Parathyroid adenoma (tissue), 2 donors: ENCODE measurements at regions not wholly inside any gene's neighbourhood (a gene's known extent, or its start where the extent isn't known, plus 50 kb on each side); places are given as distances from the start of the nearest gene placed in this dataset.

Experiments
- H2AFZ ChIP-seq: fragments of 300-600 bp; sonication (generic); one replicate; pipeline ENCODE4 v1.7.0; 2017; ENCODE audit warnings: antibody characterized with exemption, mild to moderate bottlenecking
- H3K27ac ChIP-seq: fragments of 300-600 bp; sonication (generic); one replicate; pipeline ENCODE4 v1.7.0; 2017
- H3K27me3 ChIP-seq: fragments of 300-600 bp; sonication (generic); one replicate; pipeline ENCODE4 v1.7.0; 2017; ENCODE audit warnings: low read length; ENCODE audit not compliant: control insufficient read depth, insufficient read depth
- H3K36me3 ChIP-seq: fragments of 300-600 bp; sonication (generic); one replicate; pipeline ENCODE4 v1.7.0; 2017; ENCODE audit warnings: low read length; ENCODE audit not compliant: control insufficient read depth, insufficient read depth
- H3K4me1 ChIP-seq: fragments of 300-600 bp; sonication (generic); one replicate; pipeline ENCODE4 v1.7.0; 2017; ENCODE audit warnings: control low read depth
- H3K4me2 ChIP-seq: fragments of 300-600 bp; sonication (generic); one replicate; pipeline ENCODE4 v1.7.0; 2017; ENCODE audit warnings: low read length
- H3K4me3 ChIP-seq: fragments of 300-600 bp; sonication (generic); one replicate; pipeline ENCODE4 v1.7.0; 2017; ENCODE audit warnings: low read depth, low read length
- H3K79me2 ChIP-seq: fragments of 300-600 bp; sonication (generic); one replicate; pipeline ENCODE4 v1.7.0; 2017; ENCODE audit warnings: control low read depth
- H3K9ac ChIP-seq: fragments of 300-600 bp; sonication (generic); one replicate; pipeline ENCODE4 v1.7.0; 2017; ENCODE audit warnings: mild to moderate bottlenecking
- H3K9me3 ChIP-seq: fragments of 300-600 bp; sonication (generic); one replicate; pipeline ENCODE4 v1.7.0; 2017; ENCODE audit warnings: low read length; ENCODE audit not compliant: control insufficient read depth
- TF ChIP-seq, protein P1 (sequence below): fragments of 300-600 bp; sonication (generic); IDR thresholded peaks from one replicate; pipeline ENCODE4 v1.7.0; 2017; ENCODE audit warnings: antibody characterized with exemption, mild to moderate bottlenecking
- donor health status: primary hyperparathyroidism.

DNA sequence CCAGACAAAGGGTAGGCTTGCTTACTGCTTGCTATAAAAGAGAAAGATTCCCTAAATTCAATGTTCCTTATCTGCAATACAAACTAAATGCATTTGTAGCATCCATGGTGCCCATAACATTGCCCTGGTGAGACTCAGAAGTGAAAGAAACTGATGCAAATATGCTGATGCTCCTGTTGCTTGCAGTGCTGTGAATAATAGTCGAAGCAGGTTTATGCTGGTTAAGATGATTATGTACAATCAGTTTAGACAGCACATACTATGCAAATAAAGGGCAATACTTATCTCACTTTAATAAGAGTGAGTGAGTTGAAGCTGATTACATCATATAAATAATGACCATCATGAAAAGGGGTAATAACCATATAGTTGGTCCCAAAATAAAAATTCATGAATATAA lies 215.5 kb downstream of the SNCAIP start:
- Histone ChIP-seq H3K27ac (no peak overlapping the region), H3K27me3 (no peaks in the 10 kb centered on the region)

DNA sequence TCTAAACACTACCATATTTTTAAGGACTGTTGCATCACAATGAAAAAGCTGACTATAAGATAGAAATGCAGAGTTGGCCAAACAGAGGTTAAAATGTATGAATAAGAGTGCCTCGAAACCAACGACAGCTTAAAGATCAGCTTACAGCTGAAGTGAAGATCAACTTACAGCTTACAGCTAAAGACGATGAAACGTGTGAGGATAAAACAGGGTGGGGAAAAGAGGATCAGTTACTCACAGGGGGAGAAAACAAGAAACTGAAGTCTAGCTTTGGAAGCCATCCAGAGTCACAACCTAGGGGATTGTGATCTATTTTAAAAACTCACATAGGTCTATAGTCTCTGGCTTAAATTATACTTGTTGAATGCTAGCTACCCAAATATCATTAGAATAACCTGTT lies 220.0 kb downstream of the SNCAIP start:
- Histone ChIP-seq H2AFZ (no peak overlapping the region), H3K9ac (no peak overlapping the region), H3K4me3 (no peak overlapping the region), H3K9me3 (no peaks in the 10 kb centered on the region), H3K27me3 (no peaks in the 10 kb centered on the region), H3K79me2 (no peaks in the 10 kb centered on the region), H3K36me3 (no peaks in the 10 kb centered on the region), H3K4me1 (no peaks in the 10 kb centered on the region), H3K27ac (no peak overlapping the region), H3K4me2 (no peak overlapping the region)
- TF ChIP-seq, protein P1, sequence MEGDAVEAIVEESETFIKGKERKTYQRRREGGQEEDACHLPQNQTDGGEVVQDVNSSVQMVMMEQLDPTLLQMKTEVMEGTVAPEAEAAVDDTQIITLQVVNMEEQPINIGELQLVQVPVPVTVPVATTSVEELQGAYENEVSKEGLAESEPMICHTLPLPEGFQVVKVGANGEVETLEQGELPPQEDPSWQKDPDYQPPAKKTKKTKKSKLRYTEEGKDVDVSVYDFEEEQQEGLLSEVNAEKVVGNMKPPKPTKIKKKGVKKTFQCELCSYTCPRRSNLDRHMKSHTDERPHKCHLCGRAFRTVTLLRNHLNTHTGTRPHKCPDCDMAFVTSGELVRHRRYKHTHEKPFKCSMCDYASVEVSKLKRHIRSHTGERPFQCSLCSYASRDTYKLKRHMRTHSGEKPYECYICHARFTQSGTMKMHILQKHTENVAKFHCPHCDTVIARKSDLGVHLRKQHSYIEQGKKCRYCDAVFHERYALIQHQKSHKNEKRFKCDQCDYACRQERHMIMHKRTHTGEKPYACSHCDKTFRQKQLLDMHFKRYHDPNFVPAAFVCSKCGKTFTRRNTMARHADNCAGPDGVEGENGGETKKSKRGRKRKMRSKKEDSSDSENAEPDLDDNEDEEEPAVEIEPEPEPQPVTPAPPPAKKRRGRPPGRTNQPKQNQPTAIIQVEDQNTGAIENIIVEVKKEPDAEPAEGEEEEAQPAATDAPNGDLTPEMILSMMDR = no peak

More for the DNA sequence above, 215.5 kb downstream of the SNCAIP start:
- Histone ChIP-seq H2AFZ (no peak overlapping the region), H3K9ac (no peak overlapping the region), H3K4me3 (no peak overlapping the region), H3K36me3 (no peaks in the 10 kb centered on the region), H3K79me2 (no peaks in the 10 kb centered on the region), H3K9me3 (no peaks in the 10 kb centered on the region), H3K4me2 (no peak overlapping the region), H3K4me1 (no peaks in the 10 kb centered on the region)
- TF ChIP-seq, protein P1 = no peak

DNA sequence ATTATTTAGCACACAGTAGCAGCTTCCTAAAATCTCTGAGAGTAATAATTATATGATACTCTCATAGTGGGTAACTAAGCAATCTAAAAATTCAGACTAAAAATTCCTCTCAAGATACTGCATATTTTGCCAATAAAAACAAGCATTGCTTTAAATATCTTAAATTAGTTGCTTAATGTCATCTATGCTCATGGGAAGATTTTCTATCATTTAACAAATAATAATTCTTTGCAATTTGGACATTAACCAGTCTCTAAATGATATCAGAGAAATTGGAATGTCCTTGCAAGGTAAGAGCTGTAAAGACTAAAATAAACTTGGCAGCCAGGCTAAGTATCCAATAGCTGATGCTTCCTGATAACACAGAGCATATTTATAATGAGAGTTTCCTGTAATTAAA lies 221.8 kb downstream of the SNCAIP start:
- TF ChIP-seq, protein P1 = no peak

DNA sequence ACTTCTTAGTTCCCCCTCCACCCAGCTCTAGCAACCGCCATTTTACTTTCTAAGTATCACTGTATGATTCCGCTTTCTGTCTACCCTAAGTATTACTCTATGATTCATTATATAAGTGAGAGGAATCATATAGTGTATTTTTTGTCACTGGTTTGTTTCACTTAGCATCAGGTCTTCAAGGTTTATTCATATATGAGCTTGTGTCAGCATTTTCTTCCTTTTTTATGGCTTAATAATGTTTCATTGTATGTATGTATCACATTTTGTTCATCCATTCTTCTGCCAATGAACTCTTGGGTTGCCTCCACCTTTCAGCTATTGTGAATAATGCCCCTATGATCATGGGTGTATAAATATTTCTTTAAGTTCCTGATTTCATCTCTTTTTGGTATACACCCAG lies 222.8 kb downstream of the SNCAIP start:
- Histone ChIP-seq H3K4me2 (no peak overlapping the region), H3K4me1 (no peaks in the 10 kb centered on the region), H3K9ac (no peak overlapping the region), H3K27me3 (no peaks in the 10 kb centered on the region), H2AFZ (no peak overlapping the region), H3K36me3 (no peaks in the 10 kb centered on the region), H3K4me3 (no peak overlapping the region), H3K27ac (no peak overlapping the region), H3K9me3 (no peaks in the 10 kb centered on the region), H3K79me2 (no peaks in the 10 kb centered on the region)
- TF ChIP-seq, protein P1 = no peak

More for the DNA sequence above, 221.8 kb downstream of the SNCAIP start:
- H3K27ac ChIP-seq = no peak overlapping the region
- H3K79me2 ChIP-seq = no peaks in the 10 kb centered on the region
- no peak overlapping the region for H3K9ac ChIP-seq
- H3K27me3 ChIP-seq = no peaks in the 10 kb centered on the region
- no peak overlapping the region for H3K4me3 ChIP-seq
- H3K4me1 ChIP-seq = no peaks in the 10 kb centered on the region
- no peaks in the 10 kb centered on the region for H3K36me3 ChIP-seq
- no peak overlapping the region for H3K4me2 ChIP-seq
- H3K9me3 ChIP-seq = no peaks in the 10 kb centered on the region
- no peak overlapping the region for H2AFZ ChIP-seq

DNA sequence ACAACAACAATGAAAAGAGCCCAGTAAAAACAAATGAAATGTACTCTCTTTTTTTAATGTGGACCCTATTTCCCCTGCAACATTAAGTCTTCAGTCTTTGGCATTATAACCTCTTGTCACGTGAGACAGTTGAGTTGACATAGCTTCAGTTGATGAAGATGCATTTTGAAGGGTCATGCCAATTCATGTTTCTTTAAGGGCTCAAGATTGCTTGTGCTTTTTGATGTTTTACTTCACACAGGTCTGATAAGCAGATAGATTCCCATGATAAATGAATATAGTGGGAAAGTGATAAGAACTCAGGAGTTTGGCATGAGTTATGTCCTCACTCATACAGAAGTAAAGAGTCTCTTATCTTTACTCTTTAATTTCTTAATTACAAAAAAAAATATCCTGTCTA lies 229.4 kb downstream of the SNCAIP start:
- Histone ChIP-seq H3K79me2 (no peaks in the 10 kb centered on the region), H3K4me1 (no peaks in the 10 kb centered on the region), H3K4me2 (no peak overlapping the region), H3K27me3 (no peaks in the 10 kb centered on the region), H3K4me3 (no peak overlapping the region), H3K36me3 (no peaks in the 10 kb centered on the region), H3K9ac (no peak overlapping the region), H3K27ac (no peak overlapping the region), H2AFZ (no peak overlapping the region), H3K9me3 (no peaks in the 10 kb centered on the region)
- TF ChIP-seq, protein P1 = no peak
